ENCODE measurements at regions not wholly inside any gene's neighbourhood (a gene's known extent, or its start where the extent isn't known, plus 50 kb on each side); places are given as distances from the start of the nearest gene placed in this dataset.

DNA sequence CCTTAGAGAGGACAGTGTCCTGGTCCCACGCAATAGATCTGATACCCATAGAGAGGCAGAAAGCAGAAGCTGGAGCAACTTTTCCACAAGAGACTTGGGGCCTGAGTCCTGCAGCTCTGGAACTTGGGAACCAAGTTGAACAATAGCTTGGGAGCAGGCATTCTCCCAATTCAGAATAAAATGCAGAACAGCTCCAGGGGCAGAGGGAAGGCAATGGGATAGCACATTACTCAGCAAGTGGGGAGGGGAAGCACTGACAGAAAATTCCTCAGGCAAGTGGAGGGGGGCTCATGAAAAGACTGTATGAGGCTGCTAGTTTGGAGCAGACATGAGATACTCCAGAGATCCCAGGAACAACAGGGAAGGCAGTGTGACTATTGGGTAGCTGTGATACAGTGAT lies 513.6 kb downstream of the HINT1 start:
- TF ChIP-seq POLR2AphosphoS5 (IDR thresholded peaks at IDR 0.05) (no peak), CTCF (IDR thresholded peaks at IDR 0.05) (no peak), POLR2A (IDR thresholded peaks at IDR 0.05) (no peak)
